A673 (cell line): ENCODE measurements at regions not wholly inside any gene's neighbourhood (a gene's known extent, or its start where the extent isn't known, plus 50 kb on each side); places are given as distances from the start of the nearest gene placed in this dataset.
"Not testable (repeated sequence)": the region's sequence is repeated elsewhere in the genome, so short reads cannot be mapped to it uniquely, and the experiment has no call there.

ENCODE experiments used
- BruUV-seq: library from RNA; stranded (reverse); fragments of 400-500 nt; replicated peaks from 2 replicates; lab custom pipeline; 2021; lab: Mats Ljungman, UMichigan
- CTCF ChIA-PET: fragments of 300-600 bp; sonication (Branson Sonifier 250); formaldehyde crosslinking; loops from one replicate; lab custom pipeline; 2022; ENCODE audit warnings: antibody characterized with exemption; lab: Charles Lee
- POLR2A ChIA-PET: fragments of 300-600 bp; sonication (Branson Sonifier 250); formaldehyde crosslinking; loops from one replicate; lab custom pipeline; 2022; ENCODE audit warnings: antibody characterized with exemption; ENCODE audit not compliant: low non-redundant PET; lab: Charles Lee
- DNase-seq: peaks from one replicate; pipeline ENCODE4 v3.0.0-alpha.2; 2015; ENCODE audit warnings: low spot score
- H3K27ac ChIP-seq: fragments of 200-600 bp; sonication (generic); 2 replicates; pipeline ENCODE4 v1.5.1; 2016; ENCODE audit warnings: mixed run types, low read depth, mild to moderate bottlenecking, mixed read lengths, antibody characterized with exemption, low read length; ENCODE audit not compliant: poor library complexity, severe bottlenecking
- H3K27me3 ChIP-seq: fragments of 200-600 bp; sonication (generic); replicated peaks from 2 replicates; pipeline ENCODE4 v1.6.1; 2017; ENCODE audit warnings: mixed run types, low read depth, mild to moderate bottlenecking, mixed read lengths, antibody characterized with exemption, low read length; ENCODE audit not compliant: insufficient read depth, poor library complexity
- H3K36me3 ChIP-seq: fragments of 200-600 bp; sonication (generic); 2 replicates; pipeline ENCODE4 v1.6.1; 2016; ENCODE audit warnings: mixed run types, mild to moderate bottlenecking, mixed read lengths, antibody characterized with exemption, low read length; ENCODE audit not compliant: insufficient read depth, poor library complexity, severe bottlenecking
- H3K4me1 ChIP-seq: fragments of 200-600 bp; sonication (generic); 2 replicates; pipeline ENCODE4 v1.6.1; 2017; ENCODE audit warnings: mixed run types, mild to moderate bottlenecking, mixed read lengths, antibody characterized with exemption, low read length; ENCODE audit not compliant: insufficient read depth, poor library complexity, severe bottlenecking
- H3K4me3 ChIP-seq: fragments of 200-600 bp; sonication (generic); 2 replicates; pipeline ENCODE4 v1.5.1; 2016; ENCODE audit warnings: low read depth, mixed run types, mild to moderate bottlenecking, mixed read lengths, low read length; ENCODE audit not compliant: poor library complexity, severe bottlenecking
- H3K9me3 ChIP-seq: fragments of 200-600 bp; sonication (generic); 2 replicates; pipeline ENCODE4 v1.6.1; 2016; ENCODE audit warnings: mixed run types, low read depth, mild to moderate bottlenecking, mixed read lengths, antibody characterized with exemption, low read length; ENCODE audit not compliant: poor library complexity, severe bottlenecking
- EZH2 ChIP-seq: fragments of 200-600 bp; sonication (generic); IDR thresholded peaks from 2 replicates; pipeline ENCODE4 v1.6.1; 2017; ENCODE audit warnings: borderline replicate concordance, low read depth, mild to moderate bottlenecking, mixed read lengths, antibody characterized with exemption, low read length; ENCODE audit not compliant: poor library complexity, severe bottlenecking
- intact Hi-C: fragments of 100-400 bp; cut with micrococcal nuclease; formaldehyde crosslinking; loops from one replicate; pipeline ENCODE4 v1.10.0; 2022; ENCODE audit not compliant: unreplicated experiment
- TF ChIP-seq, protein P1 (sequence below): fragments of 300-800, 200-600 bp; sonication (generic); conservative IDR thresholded peaks from 2 replicates; pipeline ENCODE4 v1.5.1; 2017; ENCODE audit warnings: low read depth, mild to moderate bottlenecking, antibody characterized with exemption, low read length, moderate library complexity, mixed read lengths

DNA sequence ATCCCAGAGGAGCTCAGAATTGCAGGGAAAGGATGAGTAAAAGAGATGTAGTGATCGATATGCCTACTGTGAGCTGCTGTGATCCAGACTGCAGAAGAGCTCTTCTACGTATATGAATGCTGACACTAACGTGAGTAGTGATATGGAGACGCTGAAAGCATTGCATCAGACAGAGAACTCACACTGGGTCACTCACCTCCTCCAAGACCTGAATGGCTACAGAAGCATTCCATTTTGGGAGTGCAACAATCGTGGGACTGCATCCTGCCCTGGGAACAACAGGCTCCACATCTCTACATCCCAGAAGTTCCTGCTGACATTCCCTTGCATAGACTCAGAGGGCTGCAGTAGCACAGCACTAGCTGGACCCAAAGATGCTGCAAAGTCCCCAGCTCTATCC is 755.9 kb upstream of the MEF2C start:
- no TSS peak for BruUV-seq
- H3K9me3 ChIP-seq = peaks cover 6% of the 10 kb centered on the region
- intact Hi-C loops = no loop called here
- DNase-seq = no peak
- no peaks in the 10 kb centered on the region for H3K27me3 ChIP-seq
- H3K27ac ChIP-seq = no peak overlapping the region
- no peak overlapping the region for H3K4me3 ChIP-seq
- ChIA-PET POLR2A (no interaction called here), CTCF (no interaction called here)
- TF ChIP-seq EZH2 = no peak
- TF ChIP-seq, protein P1, sequence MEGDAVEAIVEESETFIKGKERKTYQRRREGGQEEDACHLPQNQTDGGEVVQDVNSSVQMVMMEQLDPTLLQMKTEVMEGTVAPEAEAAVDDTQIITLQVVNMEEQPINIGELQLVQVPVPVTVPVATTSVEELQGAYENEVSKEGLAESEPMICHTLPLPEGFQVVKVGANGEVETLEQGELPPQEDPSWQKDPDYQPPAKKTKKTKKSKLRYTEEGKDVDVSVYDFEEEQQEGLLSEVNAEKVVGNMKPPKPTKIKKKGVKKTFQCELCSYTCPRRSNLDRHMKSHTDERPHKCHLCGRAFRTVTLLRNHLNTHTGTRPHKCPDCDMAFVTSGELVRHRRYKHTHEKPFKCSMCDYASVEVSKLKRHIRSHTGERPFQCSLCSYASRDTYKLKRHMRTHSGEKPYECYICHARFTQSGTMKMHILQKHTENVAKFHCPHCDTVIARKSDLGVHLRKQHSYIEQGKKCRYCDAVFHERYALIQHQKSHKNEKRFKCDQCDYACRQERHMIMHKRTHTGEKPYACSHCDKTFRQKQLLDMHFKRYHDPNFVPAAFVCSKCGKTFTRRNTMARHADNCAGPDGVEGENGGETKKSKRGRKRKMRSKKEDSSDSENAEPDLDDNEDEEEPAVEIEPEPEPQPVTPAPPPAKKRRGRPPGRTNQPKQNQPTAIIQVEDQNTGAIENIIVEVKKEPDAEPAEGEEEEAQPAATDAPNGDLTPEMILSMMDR = no peak
- no peaks in the 10 kb centered on the region for H3K4me1 ChIP-seq
- no peaks in the 10 kb centered on the region for H3K36me3 ChIP-seq

DNA sequence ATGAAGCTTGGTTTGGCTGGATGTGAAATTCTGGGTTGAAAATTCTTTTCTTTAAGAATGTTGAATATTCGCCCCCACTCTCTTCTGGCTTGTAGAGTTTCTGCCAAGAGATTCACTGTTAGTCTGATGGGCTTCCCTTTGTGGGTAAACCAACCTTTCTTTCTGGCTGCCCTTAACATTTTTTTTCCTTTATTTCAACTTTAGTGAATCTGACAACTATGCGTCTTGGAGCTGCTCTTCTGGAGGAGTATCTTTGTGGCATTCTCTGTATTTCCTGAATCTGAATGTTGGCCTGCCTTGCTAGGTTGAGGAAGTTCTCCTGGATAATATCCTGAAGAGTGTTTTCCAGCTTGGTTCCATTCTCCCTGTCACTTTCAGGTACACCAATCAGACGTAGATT is 751.2 kb upstream of the MEF2C start:
- POLR2A ChIA-PET, H3K27ac ChIP-seq, BruUV-seq, intact Hi-C loops, CTCF ChIA-PET, H3K4me1 ChIP-seq, H3K36me3 ChIP-seq, H3K4me3 ChIP-seq, H3K27me3 ChIP-seq, H3K9me3 ChIP-seq, DNase-seq: not testable (repeated sequence)

GRCh38 chr5:89630064-89630463 is 747.1 kb upstream of the MEF2C start:
- BruUV-seq, CTCF ChIA-PET: not testable (repeated sequence)

GRCh38 chr5:89628876-89629635 is 746.1 kb upstream of the MEF2C start:
- TF ChIP-seq, protein P1 = no peak
- no peak for TF ChIP-seq EZH2
- BruUV-seq = no TSS peak
- POLR2A ChIA-PET = no interaction called here
- intact Hi-C loops = no loop called here
- Histone ChIP-seq H3K4me3 (no peak overlapping the region), H3K9me3 (no peaks in the 10 kb centered on the region), H3K36me3 (no peaks in the 10 kb centered on the region), H3K4me1 (no peaks in the 10 kb centered on the region), H3K27me3 (no peaks in the 10 kb centered on the region), H3K27ac (no peak overlapping the region)
- CTCF ChIA-PET = no interaction called here
- no peak for DNase-seq

More at GRCh38 chr5:89630064-89630463, 747.1 kb upstream of the MEF2C start:
- DNase-seq, H3K4me1 ChIP-seq, intact Hi-C loops, H3K27ac ChIP-seq, H3K27me3 ChIP-seq, H3K4me3 ChIP-seq, H3K9me3 ChIP-seq, POLR2A ChIA-PET, H3K36me3 ChIP-seq: not testable (repeated sequence)
